ENCODE measurements at regions not wholly inside any gene's neighbourhood (a gene's known extent, or its start where the extent isn't known, plus 50 kb on each side); places are given as distances from the start of the nearest gene placed in this dataset.

DNA sequence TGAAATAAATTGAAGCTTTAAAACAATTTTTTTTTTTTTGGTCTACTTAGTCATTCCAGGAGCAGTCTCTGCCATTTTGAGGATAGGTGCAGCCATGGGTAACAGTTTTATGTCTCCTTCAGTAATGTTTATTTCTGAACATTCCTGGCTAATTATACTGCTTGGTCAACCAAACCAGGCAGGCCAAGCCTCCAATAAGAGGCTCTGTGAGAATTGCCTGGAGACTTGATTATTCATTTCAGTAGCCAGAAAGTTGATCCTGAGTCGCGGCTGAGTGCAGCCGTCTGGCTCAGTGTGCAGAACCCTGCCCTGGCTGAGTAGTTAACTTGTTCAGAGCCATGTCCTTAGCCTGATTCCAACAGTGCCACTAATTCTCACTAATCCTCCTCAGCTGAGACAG, 364.0 kb upstream of the FAT3 start:
- no peak for DNase-seq (ENCODE audit: low spot score)

DNA sequence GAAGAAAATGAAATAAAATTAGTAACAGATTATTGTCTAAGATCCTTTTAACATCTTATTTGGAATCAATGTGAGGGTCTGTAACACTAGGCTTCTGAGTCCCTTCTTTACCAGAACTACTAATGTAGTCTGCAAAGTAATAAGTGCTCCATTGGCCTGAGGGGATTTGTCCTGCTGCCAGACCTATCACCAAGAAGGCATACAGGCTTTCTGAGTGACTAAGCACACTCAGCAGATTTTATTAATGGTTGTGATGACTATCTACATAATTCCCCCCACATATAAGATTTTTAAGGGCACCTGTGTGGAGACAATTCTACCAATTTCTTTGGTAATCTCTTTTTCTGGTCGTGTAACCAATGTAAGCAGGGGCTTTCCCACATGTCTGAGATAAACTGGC, 365.0 kb upstream of the FAT3 start:
- DNase-seq (ENCODE audit: low spot score) = no peak

DNA sequence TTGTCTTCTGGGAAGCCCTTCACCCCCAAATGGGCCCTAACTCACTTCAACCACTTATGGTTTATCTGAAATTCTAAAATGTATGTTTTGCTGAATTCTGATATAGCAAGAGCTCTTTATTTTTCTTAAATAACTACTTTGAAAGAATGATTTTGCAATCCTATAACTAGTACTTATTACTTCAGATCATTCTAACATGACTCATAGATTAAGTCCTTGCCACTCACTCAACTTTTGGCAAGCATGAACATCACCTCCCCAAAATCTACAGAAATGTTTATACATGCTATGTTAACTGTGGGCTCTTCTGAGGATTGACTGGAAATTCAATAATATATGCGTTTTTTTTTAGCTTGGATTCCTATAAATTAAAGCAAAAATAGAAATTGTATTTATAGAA, 367.4 kb upstream of the FAT3 start:
- DNase-seq (ENCODE audit: low spot score) = no peak

DNA sequence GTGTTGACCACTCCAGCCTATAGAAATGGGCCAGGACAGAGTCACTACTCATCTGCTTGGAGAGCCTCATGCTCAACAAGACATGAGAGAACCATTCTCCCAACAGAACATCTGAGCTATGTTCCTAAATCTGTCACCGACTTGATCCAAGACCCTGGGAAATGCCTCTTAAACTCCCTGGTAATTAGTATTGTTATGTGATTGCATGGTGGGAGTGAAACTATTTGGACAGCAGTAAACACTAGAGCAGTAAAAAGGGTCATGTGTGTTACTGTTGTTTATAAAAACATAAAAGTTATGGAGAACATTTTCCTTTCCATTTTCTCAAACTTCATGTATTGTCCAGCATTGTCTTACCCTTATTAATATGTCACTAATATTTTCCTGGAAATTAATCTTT, 369.8 kb upstream of the FAT3 start:
- DNase-seq (ENCODE audit: low spot score) = no peak

DNA sequence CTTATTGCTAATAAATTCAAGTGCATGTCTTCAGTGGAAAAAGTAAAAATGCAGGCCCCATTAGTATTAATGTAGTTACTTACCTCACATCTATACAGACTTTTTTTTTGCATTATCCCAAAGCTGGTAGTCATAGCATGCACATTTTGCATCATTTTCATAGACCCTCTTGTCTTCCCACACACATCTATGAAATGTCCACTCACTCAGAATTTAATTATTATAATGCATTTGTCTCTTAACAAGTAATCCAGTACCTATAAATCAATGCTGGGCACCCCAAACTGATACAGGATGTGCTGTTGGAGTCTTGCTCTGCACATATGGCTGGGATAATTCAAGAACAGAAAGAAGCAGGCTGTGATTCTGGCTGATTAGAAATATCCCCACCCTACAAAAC, 370.4 kb upstream of the FAT3 start:
- DNase-seq (ENCODE audit: low spot score) = no peak

DNA sequence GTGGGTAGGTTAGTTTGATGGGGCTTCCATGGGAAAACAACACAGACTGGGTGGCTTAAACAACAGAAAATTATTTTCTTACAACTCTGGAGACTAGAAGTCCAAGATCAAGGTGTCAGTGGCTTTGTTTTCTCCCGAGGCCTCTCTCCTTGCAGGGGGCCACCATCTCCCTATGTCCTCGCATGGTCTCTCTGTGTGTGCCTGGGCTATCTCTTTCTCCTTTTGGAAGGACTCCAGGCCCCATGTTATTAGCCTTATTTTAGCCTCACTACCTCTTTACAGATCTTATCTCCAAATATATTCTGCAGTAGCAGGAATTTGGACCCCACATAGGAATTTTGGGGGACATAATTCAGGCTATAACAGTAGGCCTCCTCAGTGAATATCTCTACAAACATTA, 372.7 kb upstream of the FAT3 start:
- no peak for DNase-seq (ENCODE audit: low spot score)

DNA sequence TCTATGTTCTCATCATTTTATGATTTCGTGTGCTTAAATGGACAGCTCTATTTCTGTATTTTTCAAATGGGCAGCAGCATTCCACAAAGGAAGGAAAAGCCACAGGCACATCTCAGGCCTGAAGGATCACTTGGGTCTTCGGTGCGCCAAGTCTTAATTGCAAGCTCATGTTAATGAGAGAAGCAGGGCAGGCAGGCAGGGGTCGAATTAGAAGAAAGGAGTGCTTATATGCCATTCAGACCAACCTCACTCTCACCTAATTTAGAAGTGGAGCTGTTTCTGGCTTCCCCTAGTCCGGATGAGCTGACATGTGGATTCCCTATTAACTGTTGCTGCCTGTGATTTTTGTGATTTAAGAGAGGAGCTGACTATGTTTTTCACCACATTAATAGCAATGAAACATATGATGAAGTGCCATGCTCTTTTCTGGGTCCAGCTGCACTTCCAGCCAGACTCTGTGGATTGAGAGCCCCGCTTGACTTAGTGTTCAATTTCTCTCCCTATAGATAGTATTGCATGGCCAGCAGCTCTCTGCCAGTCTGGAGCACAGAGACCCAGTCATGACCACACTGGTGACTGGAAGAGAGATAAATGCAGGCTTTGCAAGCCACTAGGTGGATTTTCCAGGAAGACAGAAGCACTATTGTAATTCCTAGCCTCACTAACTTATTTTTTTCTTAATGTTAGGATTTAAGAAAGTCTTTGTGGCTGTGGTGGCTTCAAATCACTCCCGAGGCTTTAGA, 373.9 kb upstream of the FAT3 start:
- DNase-seq (ENCODE audit: low spot score) = no peak

DNA sequence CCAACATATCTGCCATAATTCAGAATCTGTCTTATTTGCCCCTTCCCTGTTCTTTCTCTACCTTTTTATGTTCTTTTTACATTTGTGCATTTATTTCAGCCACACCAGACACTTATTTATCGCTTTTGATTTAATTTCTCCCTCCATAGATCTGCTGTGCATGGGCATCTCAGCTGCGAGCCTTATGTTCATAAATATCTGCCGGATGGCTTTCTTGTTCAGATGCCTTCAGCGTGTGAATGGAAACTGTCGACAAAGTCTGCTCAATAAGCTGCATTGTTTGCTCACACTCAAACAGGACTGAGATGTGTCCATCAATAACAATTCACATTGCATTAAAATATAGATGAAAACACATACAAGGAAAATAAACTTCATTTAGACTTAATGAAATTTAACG, 374.6 kb upstream of the FAT3 start:
- DNase-seq (ENCODE audit: low spot score) = no peak

DNA sequence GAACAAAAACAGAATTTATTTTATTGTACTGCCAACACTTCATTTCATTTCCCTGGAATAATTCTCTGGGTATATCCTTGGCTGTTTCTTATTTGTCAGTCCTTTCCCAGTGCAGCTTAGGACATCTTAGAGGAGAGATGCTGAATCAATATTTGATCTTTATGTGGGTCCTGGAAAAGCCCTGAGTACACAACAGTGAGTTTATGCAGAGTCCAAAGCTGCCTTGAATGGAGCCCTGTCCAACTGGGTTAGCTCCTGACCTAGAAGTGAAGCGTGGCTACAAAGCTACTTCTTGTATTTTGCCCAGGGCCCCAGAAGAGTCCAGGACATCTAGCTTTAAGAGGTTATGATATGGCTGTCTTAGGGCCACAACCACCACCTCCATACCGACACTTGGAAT, 378.0 kb upstream of the FAT3 start:
- no peak for DNase-seq (ENCODE audit: low spot score)

DNA sequence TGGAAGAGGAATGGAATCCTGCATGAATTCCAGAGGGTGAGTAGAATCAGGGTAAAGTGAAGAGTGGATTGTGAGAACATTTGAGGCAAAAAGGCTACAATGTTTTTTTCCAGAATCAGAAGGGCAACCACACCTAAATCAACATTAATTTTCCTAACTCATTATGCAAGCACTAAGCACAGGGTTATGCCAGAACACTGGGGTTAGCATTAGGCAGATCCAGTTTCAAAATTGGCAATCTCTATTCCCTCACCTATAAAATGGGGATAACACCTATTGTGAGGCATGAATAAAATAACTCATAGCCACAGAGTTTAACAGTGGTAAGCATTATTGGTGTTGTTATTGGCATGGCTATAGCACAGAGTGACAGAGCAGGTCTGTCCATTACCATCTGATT, 378.6 kb upstream of the FAT3 start:
- DNase-seq (ENCODE audit: low spot score) = no peak

DNA sequence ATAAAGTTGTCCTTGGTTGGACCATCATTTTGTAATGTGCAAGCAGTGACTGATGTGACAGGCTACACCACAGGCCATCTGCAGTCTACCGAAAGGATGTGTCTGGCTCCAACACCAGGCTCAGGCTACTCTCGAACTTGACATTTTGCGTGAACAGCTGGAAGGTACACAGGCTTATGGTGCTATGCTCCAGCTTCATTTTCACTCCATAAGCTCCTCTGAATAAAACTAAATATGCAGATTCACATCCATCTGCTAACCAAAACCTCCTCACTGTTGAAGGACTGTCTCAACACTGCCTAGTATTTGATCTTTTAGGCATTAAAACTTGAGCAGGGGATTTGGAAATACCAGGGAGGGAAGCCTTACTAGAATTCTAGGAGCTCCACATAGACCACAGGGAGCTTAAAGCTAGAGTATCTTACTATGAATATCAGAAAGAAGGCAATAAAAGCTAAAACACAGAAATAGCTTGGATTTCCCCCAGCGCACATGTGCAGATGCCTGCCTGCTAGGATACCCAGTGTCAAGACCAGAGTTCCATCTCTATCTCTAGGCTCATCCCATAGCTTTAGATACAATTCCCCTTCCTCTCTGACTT, 383.9 kb upstream of the FAT3 start:
- DNase-seq (ENCODE audit: low spot score) = no peak

DNA sequence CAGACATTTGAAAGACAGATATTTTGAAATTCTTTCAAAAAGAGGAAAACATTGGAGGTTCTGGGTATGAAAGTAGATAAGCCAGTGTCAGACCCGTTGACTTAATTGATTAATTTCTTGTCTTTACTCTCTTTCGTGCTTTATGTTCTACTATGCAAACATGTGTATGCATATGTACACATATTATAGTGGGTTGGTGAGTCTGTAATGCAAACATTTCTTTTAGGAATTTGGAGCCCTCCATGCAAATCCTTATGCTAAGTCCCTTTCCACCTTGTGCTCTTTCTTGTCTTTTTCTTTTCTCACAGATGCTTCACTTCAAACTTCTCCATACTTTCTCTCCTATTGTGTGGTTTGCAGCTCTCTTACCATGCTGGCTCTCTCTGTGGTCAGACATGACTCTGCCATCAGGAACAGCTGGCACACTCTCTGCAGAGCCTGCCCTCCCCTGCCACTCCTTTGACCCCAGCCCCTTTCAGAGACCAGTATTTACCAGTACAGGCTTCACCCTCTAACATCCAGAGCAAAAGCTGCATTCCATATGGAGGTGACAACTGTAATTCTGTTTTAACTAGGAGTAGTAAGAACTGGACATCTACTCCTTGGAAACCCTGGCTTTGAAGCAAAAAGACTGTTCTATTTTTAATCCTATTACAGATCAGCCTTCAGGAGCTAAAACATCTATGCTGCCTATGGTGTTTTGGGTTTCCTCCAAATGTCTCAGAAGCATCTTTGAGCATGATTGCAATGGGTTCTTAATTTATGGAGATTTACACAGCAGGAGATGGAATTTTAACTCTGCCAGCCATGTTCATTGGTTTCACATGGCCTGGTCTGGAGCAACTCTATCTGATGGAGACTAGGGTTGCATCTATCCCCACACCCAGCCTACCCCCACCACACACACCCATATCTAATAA, 386.9 kb upstream of the FAT3 start:
- no peak for DNase-seq (ENCODE audit: low spot score)

DNA sequence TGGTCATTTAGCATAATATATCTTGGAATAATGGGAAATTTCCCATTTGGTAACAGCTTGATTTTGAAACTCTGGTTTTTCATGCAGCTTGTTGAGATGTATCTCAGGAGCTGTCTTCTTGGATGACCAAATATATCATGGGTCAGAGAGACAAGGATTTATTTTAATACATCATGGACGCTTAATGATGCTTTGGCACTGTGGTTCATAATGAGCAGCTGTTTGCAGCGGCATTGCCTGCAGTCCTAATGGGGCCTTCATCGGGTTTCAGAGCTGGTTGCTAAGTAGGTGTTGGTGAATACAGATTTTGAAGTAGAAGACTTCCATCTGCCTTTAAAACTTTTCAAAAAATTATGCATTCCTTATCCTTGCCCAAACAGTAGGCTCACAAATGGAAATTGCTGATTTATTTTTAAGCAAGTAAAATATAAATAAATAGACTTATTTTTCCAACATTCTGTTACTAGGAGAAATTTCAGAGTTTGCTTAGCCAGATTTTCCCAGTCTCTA, 389.5 kb upstream of the FAT3 start:
- DNase-seq (ENCODE audit: low spot score) = no peak

DNA sequence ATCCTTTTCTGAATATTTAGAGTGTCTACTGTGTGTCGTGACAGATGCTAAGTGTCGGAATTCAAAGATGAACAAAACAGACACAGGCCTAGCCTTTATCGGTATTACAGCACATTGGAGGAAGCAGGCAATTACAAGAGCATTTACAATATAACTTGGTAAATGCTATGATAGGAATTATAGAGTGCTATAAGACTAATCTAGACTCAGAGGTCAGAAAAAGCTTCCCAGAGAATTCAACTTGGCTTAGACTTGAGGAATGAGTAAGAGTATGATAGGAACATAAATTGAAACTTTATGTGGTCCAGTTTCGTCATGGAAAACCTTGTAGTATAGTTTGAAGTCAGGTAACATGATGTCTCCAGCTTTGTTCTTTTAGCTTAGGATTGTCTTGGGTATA, 395.7 kb upstream of the FAT3 start:
- DNase-seq (ENCODE audit: low spot score) = no peak

DNA sequence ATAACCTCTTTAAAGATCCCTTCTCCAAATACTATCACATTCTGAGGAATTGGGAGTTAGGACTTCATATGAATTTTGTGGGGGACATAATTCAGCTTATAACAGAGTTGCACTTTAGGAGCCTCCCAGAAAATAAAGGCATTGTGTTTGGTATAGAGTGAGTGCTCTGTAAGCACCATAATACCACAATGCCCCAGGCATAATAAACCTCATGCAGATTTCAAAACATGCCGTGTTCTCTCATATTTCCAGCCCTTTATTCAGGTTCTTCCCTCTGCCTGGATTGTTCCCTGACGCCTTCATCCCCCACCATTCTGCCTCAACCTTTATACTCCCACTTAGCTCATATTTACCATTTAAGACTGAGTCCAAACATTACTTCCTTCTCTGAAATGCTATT, 398.8 kb upstream of the FAT3 start:
- DNase-seq (ENCODE audit: low spot score) = no peak

DNA sequence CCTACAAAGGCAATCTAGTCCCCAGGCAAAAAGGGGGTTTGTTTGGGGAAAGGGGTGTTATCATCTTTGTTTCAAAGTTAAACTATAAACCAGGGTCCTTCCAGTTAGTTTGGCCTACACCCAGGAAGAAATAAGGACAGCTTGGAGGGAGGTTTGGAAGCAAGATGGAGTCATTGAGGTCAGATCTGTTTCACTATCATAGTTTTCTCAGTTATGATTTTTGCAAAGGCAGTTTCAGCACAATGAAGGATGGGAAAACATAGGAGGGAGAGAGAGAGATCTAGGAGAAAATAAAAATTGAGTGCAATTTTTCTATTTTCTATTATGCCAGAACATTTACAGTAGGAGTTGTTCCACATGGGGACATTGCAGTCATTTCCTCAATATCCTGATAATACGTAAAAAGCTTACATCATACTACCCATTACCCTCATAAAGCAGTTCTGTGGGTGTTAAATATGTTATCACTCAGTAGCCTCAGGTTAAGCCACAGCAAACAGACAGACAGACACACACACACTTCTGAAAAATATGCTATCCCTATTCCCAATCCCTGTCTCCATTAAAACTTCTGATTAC, 401.3 kb upstream of the FAT3 start:
- DNase-seq (ENCODE audit: low spot score) = no peak

DNA sequence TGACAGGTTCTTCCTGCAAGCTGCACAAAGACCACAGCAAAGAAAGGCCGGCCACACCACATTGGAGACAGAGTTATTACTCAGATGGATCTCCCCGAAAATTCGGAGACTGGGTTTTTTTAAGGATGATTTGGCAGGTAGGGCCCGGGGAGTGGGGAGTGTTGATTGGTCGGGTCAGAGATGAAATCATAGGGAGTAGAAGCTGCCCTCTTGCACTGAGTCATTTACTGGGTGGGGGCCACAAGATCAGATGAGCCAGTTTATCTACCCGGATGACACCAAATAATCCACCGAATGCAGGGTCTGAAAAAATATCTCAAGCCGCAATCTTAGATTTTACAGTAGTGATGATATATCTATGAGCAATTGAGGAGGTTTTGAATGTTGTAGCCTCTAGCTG, 401.8 kb upstream of the FAT3 start:
- no peak for DNase-seq (ENCODE audit: low spot score)

DNA sequence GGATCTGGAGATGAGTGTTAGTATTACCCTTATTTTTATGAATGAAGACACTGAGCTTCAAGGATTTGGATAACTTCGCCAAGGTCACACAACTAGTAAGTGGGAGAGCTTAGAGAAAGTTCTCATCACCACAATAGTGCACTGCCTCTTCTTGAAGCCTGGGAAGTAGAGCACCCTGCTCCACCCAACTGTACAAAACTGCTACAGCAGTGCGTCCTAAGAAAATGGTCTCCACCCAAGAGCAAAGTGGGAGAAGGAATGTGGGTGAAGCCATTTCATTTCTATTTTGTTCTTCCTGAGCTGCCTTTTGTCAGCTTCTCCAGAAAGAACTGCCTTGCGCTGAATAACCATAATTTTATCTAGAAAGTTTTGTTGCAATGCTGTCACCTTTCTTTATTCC, 403.9 kb upstream of the FAT3 start:
- no peak for DNase-seq (ENCODE audit: low spot score)

DNA sequence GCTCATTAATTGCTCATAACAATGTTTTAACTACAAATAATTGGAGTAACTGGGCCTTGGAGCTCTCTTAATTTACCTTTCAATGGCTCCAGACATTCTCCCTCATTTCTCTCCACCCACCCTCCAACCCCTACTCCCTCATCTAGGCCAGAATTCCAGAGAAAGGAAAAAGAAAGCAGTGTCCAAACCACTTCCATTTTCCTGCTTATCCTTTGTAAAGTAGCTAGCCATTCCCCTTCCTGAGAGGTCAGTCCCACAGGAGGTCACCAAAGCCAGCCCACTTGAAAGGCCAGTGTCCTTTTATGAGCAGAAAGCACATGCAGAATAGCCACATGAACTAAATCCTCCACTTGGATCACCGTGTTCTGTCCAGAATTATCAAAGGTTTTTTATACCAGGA, 404.8 kb upstream of the FAT3 start:
- no peak for DNase-seq (ENCODE audit: low spot score)

DNA sequence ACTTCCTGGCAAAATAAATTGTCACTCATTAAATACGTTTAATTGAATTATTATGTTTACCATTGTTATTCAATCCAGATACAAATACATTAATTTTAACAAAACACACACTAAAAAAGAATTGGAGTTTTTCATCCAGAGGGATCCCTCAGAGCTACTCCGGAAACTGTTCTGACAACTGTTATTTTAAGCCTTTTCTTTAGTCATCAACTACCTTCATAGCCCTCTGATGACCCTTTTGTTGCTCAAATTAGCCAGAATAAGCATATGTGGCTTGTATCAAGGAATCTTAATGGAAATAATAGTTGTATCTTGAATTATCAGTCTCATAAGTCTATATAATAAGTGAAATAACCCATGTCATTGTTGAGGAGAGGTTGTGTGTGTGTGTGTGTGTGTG, 405.4 kb upstream of the FAT3 start:
- no peak for DNase-seq (ENCODE audit: low spot score)

DNA sequence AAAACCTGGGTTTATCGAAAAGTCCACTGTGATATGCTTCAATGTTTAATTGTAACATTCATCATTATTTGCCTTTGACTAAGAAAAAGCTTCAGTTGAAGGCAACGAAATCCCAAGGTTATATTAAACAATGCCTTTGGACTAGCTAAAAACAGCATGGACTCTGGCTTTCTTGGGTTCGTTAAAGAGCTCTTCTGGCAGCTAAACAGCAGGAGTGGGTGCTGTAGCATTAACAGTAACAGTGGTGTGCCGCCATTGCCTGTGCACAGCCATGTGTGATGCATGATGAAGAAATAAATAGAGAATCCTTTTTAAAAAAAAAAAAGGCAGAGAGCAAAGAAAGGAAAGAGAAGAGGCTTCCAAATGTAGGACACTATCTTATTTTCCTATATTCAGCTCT, 406.6 kb upstream of the FAT3 start:
- DNase-seq (ENCODE audit: low spot score) = no peak

DNA sequence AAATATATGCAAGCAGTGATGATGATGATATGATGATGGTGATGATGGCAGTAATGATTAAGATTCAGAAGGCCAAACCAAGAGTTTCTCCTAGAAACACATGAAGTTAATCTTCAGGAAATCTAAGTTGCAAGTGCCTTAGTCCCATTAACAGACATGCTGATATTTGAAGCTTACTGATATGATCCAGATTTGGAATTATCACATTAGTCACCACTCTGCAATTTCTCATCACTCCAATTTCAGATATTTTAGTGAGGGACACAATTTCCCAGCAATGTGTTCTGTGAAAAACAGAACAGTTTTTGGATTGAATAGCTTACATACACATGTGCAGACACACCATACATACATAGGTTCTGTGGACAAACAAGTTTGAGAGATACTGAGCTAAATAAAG, 411.4 kb upstream of the FAT3 start:
- DNase-seq (ENCODE audit: low spot score) = no peak

DNA sequence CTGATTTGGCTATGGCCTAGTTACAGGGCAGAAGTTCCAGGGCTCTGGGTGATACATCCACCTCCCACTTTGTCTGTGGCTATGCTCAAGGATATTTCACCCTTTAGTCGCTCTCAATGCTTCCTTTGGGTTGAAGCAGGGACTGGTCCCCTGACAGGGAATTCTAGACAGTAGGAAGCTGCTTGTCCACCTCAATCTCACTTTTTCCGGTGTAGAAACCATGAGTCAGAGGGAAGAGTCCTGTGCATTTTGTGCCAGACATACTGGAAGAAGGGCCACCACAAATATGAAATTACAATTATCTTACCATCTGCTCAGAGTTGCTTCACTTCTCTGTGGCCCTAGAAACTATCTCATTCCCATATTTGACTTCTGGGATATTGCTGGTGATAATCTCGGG, 413.7 kb upstream of the FAT3 start:
- no peak for DNase-seq (ENCODE audit: low spot score)

Measured in LoVo (cell line).